Prostate gland (tissue), 2 donors: ENCODE measurements at regions not wholly inside any gene's neighbourhood (a gene's known extent, or its start where the extent isn't known, plus 50 kb on each side); places are given as distances from the start of the nearest gene placed in this dataset.

Source experiments
- CTCF ChIP-seq, 4 experiments: fragments of 200-600 bp in 2 of 4; fragments of 450-650 bp in 2 of 4; sonication (generic) in 2 of 4; IDR thresholded peaks; 1 replicate in 3 of 4; 2 replicates in 1 of 4; pipeline ENCODE4 v1.5.1; 2016 to 2019; ENCODE audit warnings: antibody characterized with exemption in 4 of 4, mild to moderate bottlenecking in 2 of 4, moderate library complexity in 2 of 4
- POLR2A ChIP-seq: fragments of 450-650 bp; IDR thresholded peaks from one replicate; pipeline ENCODE4 v1.6.1; 2016; ENCODE audit warnings: antibody characterized with exemption, mild to moderate bottlenecking
- POLR2AphosphoS5 ChIP-seq: sonication (generic); formaldehyde crosslinking; IDR thresholded peaks from one replicate; pipeline ENCODE4 v1.6.1; 2017; ENCODE audit warnings: antibody characterized with exemption

GRCh38 chr12:116444590-116444943 lies 114.6 kb upstream of the MAP1LC3B2 start:
- TF ChIP-seq CTCF (IDR thresholded peaks at IDR 0.05) (no peak), POLR2A (no peak), POLR2AphosphoS5 (no peak)
